Type B pancreatic cell (in vitro differentiated cells): ENCODE measurements at regions not wholly inside any gene's neighbourhood (a gene's known extent, or its start where the extent isn't known, plus 50 kb on each side); places are given as distances from the start of the nearest gene placed in this dataset.
A peak's percentile ranks its signal among the peaks of the same experiment; 100 is the strongest.

Experiments
- DNase-seq: peaks from one replicate; pipeline ENCODE4 v3.0.0; 2021; ENCODE audit warnings: mixed read lengths; ENCODE audit not compliant: unreplicated experiment; ENCODE audit errors: extremely low spot score
- H3K27ac Mint-ChIP-seq: 2 replicates; pipeline ENCODE4 v1.8.0; 2021; ENCODE audit warnings: mild to moderate bottlenecking, mixed read lengths
- H3K27me3 Mint-ChIP-seq: 2 replicates; pipeline ENCODE4 v1.8.0; 2021; ENCODE audit warnings: mixed read lengths
- H3K36me3 Mint-ChIP-seq: 2 replicates; pipeline ENCODE4 v1.8.0; 2021; ENCODE audit warnings: mixed read lengths
- H3K4me1 Mint-ChIP-seq: one replicate; pipeline ENCODE4 v1.8.0; 2021; ENCODE audit warnings: mixed read lengths; ENCODE audit not compliant: unreplicated experiment
- H3K4me3 Mint-ChIP-seq: 2 replicates; pipeline ENCODE4 v1.8.0; 2021; ENCODE audit warnings: mild to moderate bottlenecking, mixed read lengths
- H3K9me3 Mint-ChIP-seq: 2 replicates; pipeline ENCODE4 v1.8.0; 2021; ENCODE audit warnings: mixed read lengths
- CTCF ChIP-seq: fragments of 200-600 bp; sonication (generic); conservative IDR thresholded peaks from 2 replicates; pipeline ENCODE4 v1.5.0; 2021; ENCODE audit warnings: antibody characterized with exemption, mild to moderate bottlenecking

GRCh38 chr6:106827081-106827480 lies 147.4 kb downstream of the CD24 start:
- no peak for DNase-seq
- Mint-ChIP-seq H3K4me3 (no peak overlapping the region), H3K4me1 (peaks cover 4% of the 10 kb centered on the region), H3K27ac (no peak overlapping the region), H3K36me3 (no peaks in the 10 kb centered on the region), H3K27me3 (no peaks in the 10 kb centered on the region), H3K9me3 (peaks cover 12% of the 10 kb centered on the region)
- TF ChIP-seq CTCF, result no peak

DNA sequence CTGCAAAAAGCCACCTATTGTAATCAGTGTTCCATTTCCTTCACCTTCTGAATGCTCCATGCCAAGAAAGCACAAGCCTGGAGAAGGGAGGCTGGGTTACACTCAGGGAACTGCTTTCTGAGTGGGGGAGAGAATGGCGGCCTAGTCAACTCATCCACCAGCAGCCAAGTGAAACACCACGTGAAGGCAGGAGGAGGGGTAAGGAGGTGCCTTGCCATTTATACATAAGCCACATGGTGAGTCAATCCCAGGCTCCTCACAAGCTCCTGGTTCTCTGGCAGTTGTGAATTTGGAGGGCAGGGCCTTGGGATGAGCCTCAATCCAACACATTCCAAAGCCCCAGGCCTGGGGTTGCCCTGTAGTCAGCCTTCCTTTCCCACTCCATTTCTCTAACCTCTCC lies 149.4 kb downstream of the CD24 start:
- Mint-ChIP-seq H3K4me3 (no peak overlapping the region), H3K9me3 (peaks cover 12% of the 10 kb centered on the region), H3K36me3 (no peaks in the 10 kb centered on the region), H3K4me1 (peaks cover 12% of the 10 kb centered on the region), H3K27me3 (no peaks in the 10 kb centered on the region), H3K27ac (no peak overlapping the region)
- TF ChIP-seq CTCF, result no peak
- no peak for DNase-seq

GRCh38 chr6:106823732-106824351 lies 150.7 kb downstream of the CD24 start:
- no peak for DNase-seq
- Mint-ChIP-seq H3K4me1 (peaks cover 18% of the 10 kb centered on the region), H3K27me3 (no peaks in the 10 kb centered on the region)

DNA sequence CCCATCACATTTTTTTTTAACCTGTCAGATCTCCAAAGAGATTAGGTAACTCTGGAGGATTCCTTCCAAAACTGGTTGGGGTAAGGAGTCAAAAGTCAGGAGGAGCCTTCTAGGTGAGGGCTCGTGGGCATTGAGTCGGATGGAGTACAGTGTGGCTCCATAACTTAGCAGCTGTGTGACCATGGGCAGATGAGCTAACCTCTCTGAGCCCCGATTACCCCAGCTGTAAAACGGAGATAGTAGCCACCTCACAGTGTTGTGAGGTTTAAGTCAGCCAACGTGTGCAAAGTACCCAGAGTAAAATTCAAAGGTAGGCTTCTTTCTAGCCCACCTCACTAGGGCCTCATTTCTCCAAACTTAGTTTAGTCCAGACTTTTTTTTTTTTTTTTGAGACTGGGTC lies 151.5 kb downstream of the CD24 start:
- Mint-ChIP-seq H3K27ac (no peak overlapping the region), H3K27me3 (no peaks in the 10 kb centered on the region), H3K36me3 (no peaks in the 10 kb centered on the region), H3K4me3 (no peak overlapping the region), H3K4me1 (peaks cover 18% of the 10 kb centered on the region), H3K9me3 (peaks cover 2% of the 10 kb centered on the region)
- TF ChIP-seq CTCF, result no peak
- no peak for DNase-seq

More at GRCh38 chr6:106823732-106824351, 150.7 kb downstream of the CD24 start:
- Mint-ChIP-seq H3K27ac (peak overlapping the region; percentile 65), H3K36me3 (no peaks in the 10 kb centered on the region), H3K4me3 (no peak overlapping the region), H3K9me3 (peaks cover 8% of the 10 kb centered on the region)
- TF ChIP-seq CTCF, result no peak

DNA sequence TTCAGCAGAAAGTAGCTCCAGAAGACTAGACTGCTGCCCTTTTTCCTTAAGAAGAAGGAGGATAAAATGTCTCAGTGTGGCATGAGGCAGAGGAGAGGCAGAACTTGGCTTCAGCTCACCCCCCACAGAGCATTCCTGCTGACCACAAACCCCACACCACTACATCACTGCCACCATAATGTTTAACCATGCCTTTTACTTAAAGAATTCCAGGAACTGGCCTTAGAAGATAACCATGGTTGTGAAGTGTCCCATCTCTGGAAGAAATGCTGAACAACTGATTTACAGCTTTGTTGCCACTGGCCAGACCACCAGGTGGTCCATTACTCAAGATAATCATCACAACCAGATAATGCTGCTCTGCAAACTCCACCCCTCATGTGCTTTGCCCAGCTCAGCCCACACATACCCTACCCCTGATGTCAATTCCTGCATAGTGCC lies 154.1 kb downstream of the CD24 start:
- Mint-ChIP-seq H3K9me3 (no peaks in the 10 kb centered on the region), H3K36me3 (no peaks in the 10 kb centered on the region), H3K4me3 (peak overlapping the region; percentile 43), H3K27ac (peak overlapping the region; percentile 62), H3K4me1 (peaks cover 18% of the 10 kb centered on the region), H3K27me3 (no peaks in the 10 kb centered on the region)
- DNase-seq, result no peak
- TF ChIP-seq CTCF, result no peak
